PC-9 (cell line): ENCODE measurements at regions not wholly inside any gene's neighbourhood (a gene's known extent, or its start where the extent isn't known, plus 50 kb on each side); places are given as distances from the start of the nearest gene placed in this dataset.
A peak's percentile ranks its signal among the peaks of the same experiment; 100 is the strongest.

Experiments used
- BruUV-seq: library from RNA; stranded (reverse); fragments of 400-500 nt; replicated peaks from 2 replicates; lab custom pipeline; 2021; lab: Mats Ljungman, UMichigan
- CTCF ChIA-PET: fragments of 300-600 bp; sonication (Branson Sonifier 250); formaldehyde crosslinking; loops from one replicate; lab custom pipeline; 2022; ENCODE audit warnings: antibody characterized with exemption; lab: Charles Lee
- POLR2A ChIA-PET: fragments of 300-600 bp; sonication (Branson Sonifier 250); formaldehyde crosslinking; loops from one replicate; lab custom pipeline; 2022; ENCODE audit warnings: antibody characterized with exemption; ENCODE audit not compliant: unreplicated experiment; lab: Charles Lee
- DNase-seq, 2 experiments: peaks; one replicate each; pipeline versions ENCODE4 v3.0.0 to v3.0.0-alpha.2; 2015 to 2022; ENCODE audit warnings: mixed read lengths in 1 of 2
- H2AFZ ChIP-seq: fragments of 200-600 bp; sonication (generic); 2 replicates; pipeline ENCODE4 v1.8.1; 2017; ENCODE audit warnings: antibody characterized with exemption
- H3F3A ChIP-seq: fragments of 200-600 bp; sonication (generic); 2 replicates; pipeline ENCODE4 v1.8.1; 2017; ENCODE audit warnings: antibody characterized with exemption, mild to moderate bottlenecking, low read depth; ENCODE audit not compliant: insufficient read depth
- H3K27ac ChIP-seq: fragments of 200-600 bp; sonication (generic); 2 replicates; pipeline ENCODE4 v1.6.1; 2016; ENCODE audit warnings: mixed run types
- H3K27me3 ChIP-seq: fragments of 200-600 bp; sonication (generic); 2 replicates; pipeline ENCODE4 v1.6.1; 2016; ENCODE audit warnings: low read depth, mixed run types; ENCODE audit not compliant: insufficient read depth
- H3K36me3 ChIP-seq: fragments of 200-600 bp; sonication (generic); 2 replicates; pipeline ENCODE4 v1.6.1; 2016; ENCODE audit warnings: low read depth, mixed run types
- H3K4me1 ChIP-seq: fragments of 200-600 bp; sonication (generic); replicated peaks from 2 replicates; pipeline ENCODE4 v1.6.1; 2016; ENCODE audit warnings: mixed run types; ENCODE audit not compliant: insufficient read depth
- H3K4me2 ChIP-seq: fragments of 200-600 bp; sonication (generic); 2 replicates; pipeline ENCODE4 v1.6.1; 2017; ENCODE audit warnings: mixed run types
- H3K4me3 ChIP-seq: fragments of 200-600 bp; sonication (generic); 2 replicates; pipeline ENCODE4 v1.6.1; 2016; ENCODE audit warnings: mixed run types
- H3K79me2 ChIP-seq: fragments of 200-600 bp; sonication (generic); 2 replicates; pipeline ENCODE4 v1.6.1; 2017; ENCODE audit warnings: low read depth, mixed run types
- H3K9me2 ChIP-seq: fragments of 200-600 bp; sonication (generic); 2 replicates; pipeline ENCODE4 v1.8.1; 2017; ENCODE audit warnings: mild to moderate bottlenecking; ENCODE audit not compliant: insufficient read depth
- H3K9me3 ChIP-seq: fragments of 200-600 bp; sonication (generic); 2 replicates; pipeline ENCODE4 v1.8.1; 2016; ENCODE audit warnings: low read depth; ENCODE audit not compliant: insufficient read depth
- H4K20me1 ChIP-seq: fragments of 200-600 bp; sonication (generic); 2 replicates; pipeline ENCODE4 v1.8.1; 2017; ENCODE audit not compliant: insufficient read depth
- CTCF ChIP-seq: fragments of 200-600 bp; sonication (generic); conservative IDR thresholded peaks from 2 replicates; pipeline ENCODE4 v1.6.1; 2017; ENCODE audit warnings: mixed run types, antibody characterized with exemption, mild to moderate bottlenecking, moderate library complexity
- EZH2 ChIP-seq: fragments of 200-600 bp; sonication (generic); IDR thresholded peaks from 2 replicates; pipeline ENCODE4 v1.8.0; 2017; ENCODE audit warnings: antibody characterized with exemption, low read depth
- intact Hi-C: fragments of 100-400 bp; cut with micrococcal nuclease; formaldehyde crosslinking; loops from one replicate; pipeline ENCODE4 v1.10.0; 2022; ENCODE audit not compliant: unreplicated experiment

GRCh38 chr13:19089315-19089714, 92.3 kb downstream of the TUBA3C start:
- intact Hi-C loops = no loop called here

GRCh38 chr13:19088416-19088815, 93.2 kb downstream of the TUBA3C start:
- Histone ChIP-seq H3K9me3 (no peaks in the 10 kb centered on the region), H3K36me3 (no peaks in the 10 kb centered on the region), H4K20me1 (no peaks in the 10 kb centered on the region), H3K4me1 (no peaks in the 10 kb centered on the region), H3K4me2 (no peak overlapping the region), H3K27ac (no peak overlapping the region), H3K4me3 (no peak overlapping the region), H3K27me3 (peaks cover 30% of the 10 kb centered on the region), H3K9me2 (no peaks in the 10 kb centered on the region), H2AFZ (no peak overlapping the region), H3K79me2 (no peaks in the 10 kb centered on the region), H3F3A (no peaks in the 10 kb centered on the region)
- no TSS peak for BruUV-seq
- CTCF ChIA-PET = no interaction called here
- no peak for DNase-seq
- intact Hi-C loops = no loop called here
- POLR2A ChIA-PET = no interaction called here
- TF ChIP-seq EZH2 = no peak

More at GRCh38 chr13:19089315-19089714, 92.3 kb downstream of the TUBA3C start:
- Histone ChIP-seq H3K27ac (no peak overlapping the region), H3K79me2 (no peaks in the 10 kb centered on the region), H3K4me1 (no peaks in the 10 kb centered on the region), H3K4me3 (no peak overlapping the region), H3K4me2 (no peak overlapping the region), H3F3A (no peaks in the 10 kb centered on the region), H3K9me2 (no peaks in the 10 kb centered on the region), H2AFZ (no peak overlapping the region), H3K9me3 (no peaks in the 10 kb centered on the region), H3K36me3 (no peaks in the 10 kb centered on the region), H3K27me3 (peaks cover 30% of the 10 kb centered on the region), H4K20me1 (no peaks in the 10 kb centered on the region)
- TF ChIP-seq EZH2 (no peak), CTCF (peak; percentile 51; the same call in 1 of the 2 replicates)
- ChIA-PET POLR2A (no interaction called here), CTCF (no interaction called here)
- DNase-seq = peak in 1 of 2 experiments; percentile 2
- no TSS peak for BruUV-seq

GRCh38 chr13:19085876-19086275, 95.7 kb downstream of the TUBA3C start:
- no peak for DNase-seq
- Histone ChIP-seq H3K9me2 (no peaks in the 10 kb centered on the region), H3F3A (no peaks in the 10 kb centered on the region), H3K9me3 (no peaks in the 10 kb centered on the region), H3K79me2 (no peaks in the 10 kb centered on the region), H3K27me3 (peaks cover 24% of the 10 kb centered on the region), H3K27ac (no peak overlapping the region), H3K4me3 (no peak overlapping the region), H3K4me2 (no peak overlapping the region), H2AFZ (no peak overlapping the region), H4K20me1 (no peaks in the 10 kb centered on the region), H3K36me3 (no peaks in the 10 kb centered on the region), H3K4me1 (no peaks in the 10 kb centered on the region)
- TF ChIP-seq EZH2 = no peak
- TF ChIP-seq CTCF = no peak
- intact Hi-C loops = no loop called here
- POLR2A ChIA-PET = no interaction called here
- CTCF ChIA-PET = no interaction called here
- no TSS peak for BruUV-seq

GRCh38 chr13:19085258-19085657, 96.4 kb downstream of the TUBA3C start:
- no peak overlapping the region for H3K4me2 ChIP-seq
- no peak for DNase-seq
- H3K79me2 ChIP-seq = no peaks in the 10 kb centered on the region
- H3K36me3 ChIP-seq = no peaks in the 10 kb centered on the region
- no peak overlapping the region for H3K4me3 ChIP-seq
- ChIA-PET CTCF (no interaction called here), POLR2A (no interaction called here)
- TF ChIP-seq CTCF = no peak
- no peak for TF ChIP-seq EZH2
- H3K9me3 ChIP-seq = no peaks in the 10 kb centered on the region
- no peaks in the 10 kb centered on the region for H3K9me2 ChIP-seq
- H3K4me1 ChIP-seq = no peaks in the 10 kb centered on the region
- H3F3A ChIP-seq = no peaks in the 10 kb centered on the region
- H4K20me1 ChIP-seq = no peaks in the 10 kb centered on the region
- BruUV-seq = no TSS peak
- intact Hi-C loops = no loop called here
- H3K27ac ChIP-seq = no peak overlapping the region
- H2AFZ ChIP-seq = no peak overlapping the region
- H3K27me3 ChIP-seq = peaks cover 21% of the 10 kb centered on the region
